WTC11 (cell line): ENCODE measurements at regions not wholly inside any gene's neighbourhood (a gene's known extent, or its start where the extent isn't known, plus 50 kb on each side); places are given as distances from the start of the nearest gene placed in this dataset.

ENCODE experiments used
- ATAC-seq: fragments of 200-7000 bp; cut with Tn5 transposase; 2 replicates; pipeline ENCODE4 v1.10.0; 2021; ENCODE audit warnings: mild to moderate bottlenecking, moderate library complexity
- CTCF ChIA-PET: fragments of 300-600 bp; sonication (Branson Sonifier 250); formaldehyde crosslinking; loops from one replicate; lab custom pipeline; 2021; ENCODE audit warnings: antibody characterized with exemption; lab: Charles Lee
- POLR2A ChIA-PET: fragments of 350-600 bp; sonication (Branson Sonifier 250); formaldehyde crosslinking; loops from one replicate; lab custom pipeline; 2021; ENCODE audit warnings: antibody characterized with exemption; lab: Charles Lee
- DNase-seq: peaks from one replicate; pipeline ENCODE4 v3.0.0; 2021; ENCODE audit warnings: low spot score
- H3K27ac Mint-ChIP-seq: 2 replicates; pipeline ENCODE4 v1.8.0; 2021; ENCODE audit warnings: mixed read lengths
- H3K27me3 Mint-ChIP-seq: 2 replicates; pipeline ENCODE4 v1.8.0; 2021; ENCODE audit warnings: low read depth, mild to moderate bottlenecking, moderate library complexity, mixed read lengths
- H3K36me3 Mint-ChIP-seq: 2 replicates; pipeline ENCODE4 v1.8.0; 2021; ENCODE audit warnings: mixed read lengths
- H3K4me1 Mint-ChIP-seq: 2 replicates; pipeline ENCODE4 v1.8.0; 2022; ENCODE audit warnings: mixed read lengths
- H3K4me3 Mint-ChIP-seq: 2 replicates; pipeline ENCODE4 v1.8.0; 2021; ENCODE audit warnings: mild to moderate bottlenecking, moderate library complexity, mixed read lengths
- H3K9me3 Mint-ChIP-seq: 2 replicates; pipeline ENCODE4 v1.8.0; 2021; ENCODE audit warnings: mixed read lengths
- AR ChIP-seq: fragments of 250-450 bp; sonication (Bioruptor Pico); IDR thresholded peaks from 2 replicates; pipeline ENCODE4 v1.9.0; 2021; ENCODE audit warnings: mild to moderate bottlenecking
- ARID4B ChIP-seq: sonication (generic); formaldehyde crosslinking; IDR thresholded peaks from 2 replicates; pipeline ENCODE4 v1.8.0; 2023; ENCODE audit warnings: missing genetic modification reagents, mild to moderate bottlenecking, borderline replicate concordance
- ATF1 ChIP-seq: sonication (generic); formaldehyde crosslinking; IDR thresholded peaks from 2 replicates; pipeline ENCODE4 v1.8.1; 2023; ENCODE audit warnings: mild to moderate bottlenecking, moderate library complexity, missing genetic modification reagents
- CREB1 ChIP-seq: sonication (generic); formaldehyde crosslinking; IDR thresholded peaks from 2 replicates; pipeline ENCODE4 v1.8.0; 2023; ENCODE audit warnings: mild to moderate bottlenecking, missing genetic modification reagents
- GTF2I ChIP-seq: fragments of 250-450 bp; sonication (Bioruptor Pico); conservative IDR thresholded peaks from 2 replicates; pipeline ENCODE4 v1.4.0; 2021; ENCODE audit warnings: mild to moderate bottlenecking
- IRF1 ChIP-seq: sonication (generic); formaldehyde crosslinking; IDR thresholded peaks from 2 replicates; pipeline ENCODE4 v1.8.0; 2023; ENCODE audit warnings: missing genetic modification reagents
- MAX ChIP-seq: sonication (generic); formaldehyde crosslinking; IDR thresholded peaks from 2 replicates; pipeline ENCODE4 v1.8.0; 2022; ENCODE audit warnings: mild to moderate bottlenecking, missing genetic modification reagents
- MXD4 ChIP-seq: fragments of 250-450 bp; sonication (Bioruptor Pico); IDR thresholded peaks from 2 replicates; pipeline ENCODE4 v1.8.0; 2021; ENCODE audit warnings: mild to moderate bottlenecking, moderate library complexity, borderline replicate concordance
- NR1H2 ChIP-seq: sonication (generic); formaldehyde crosslinking; IDR thresholded peaks from 2 replicates; pipeline ENCODE4 v1.9.0; 2021; ENCODE audit warnings: mild to moderate bottlenecking, moderate library complexity, missing genetic modification reagents
- NR2C2 ChIP-seq: sonication (generic); formaldehyde crosslinking; IDR thresholded peaks from 2 replicates; pipeline ENCODE4 v1.8.0; 2022; ENCODE audit warnings: mild to moderate bottlenecking, missing genetic modification reagents
- PRDM15 ChIP-seq: sonication (generic); formaldehyde crosslinking; IDR thresholded peaks from 2 replicates; pipeline ENCODE4 v1.8.0; 2022; ENCODE audit warnings: missing genetic modification reagents
- SMAD3 ChIP-seq: sonication (generic); formaldehyde crosslinking; IDR thresholded peaks from 2 replicates; pipeline ENCODE4 v1.8.0; 2022; ENCODE audit warnings: missing genetic modification reagents, mild to moderate bottlenecking, borderline replicate concordance
- SOX15 ChIP-seq: fragments of 250-450 bp; sonication (Bioruptor Pico); IDR thresholded peaks from 2 replicates; pipeline ENCODE4 v1.9.0; 2021; ENCODE audit warnings: mild to moderate bottlenecking
- USF1 ChIP-seq: sonication (generic); formaldehyde crosslinking; IDR thresholded peaks from 2 replicates; pipeline ENCODE4 v1.8.0; 2022; ENCODE audit warnings: mild to moderate bottlenecking, missing genetic modification reagents
- ZNF121 ChIP-seq: sonication (generic); formaldehyde crosslinking; IDR thresholded peaks from 2 replicates; pipeline ENCODE4 v1.8.0; 2023; ENCODE audit warnings: missing genetic modification reagents
- ZNF532 ChIP-seq: fragments of 250-450 bp; sonication (Bioruptor Pico); IDR thresholded peaks from 2 replicates; pipeline ENCODE4 v1.9.0; 2021; ENCODE audit warnings: mild to moderate bottlenecking, borderline replicate concordance

- Mint-ChIP-seq H3K4me3 (no peak overlapping the region), H3K27me3 (no peaks in the 10 kb centered on the region), H3K36me3 (peaks cover 19% of the 10 kb centered on the region)
- ATAC-seq: no peak
- DNase-seq: no peak
- TF ChIP-seq ZNF121 (CRISPR knock-in tag) (peak; percentile 79; the same call in 1 of the 2 replicates), GTF2I (CRISPR knock-in tag) (no peak)
- TF ChIP-seq, all 79 proteins: peak for 1
- no peak overlapping the region for H3K27ac Mint-ChIP-seq
- ChIA-PET POLR2A (no interaction called here), CTCF (interaction anchor here (0.6 to 1.4 kb wide), 2 partner anchors 25 to 139 kb away, joined by 4 read pairs; no protein-coding TSS in a partner anchor)
- peaks cover 5% of the 10 kb centered on the region; the same call in 1 of the 2 replicates for H3K4me1 Mint-ChIP-seq
- peaks cover 18% of the 10 kb centered on the region for H3K9me3 Mint-ChIP-seq
Measured at GRCh38 chr7:67346876-67347275, 350.2 kb downstream of the TYW1 start.

GRCh38 chr7:67348171-67348570 lies 351.5 kb downstream of the TYW1 start:
- peaks cover 5% of the 10 kb centered on the region; the same call in 1 of the 2 replicates for H3K4me1 Mint-ChIP-seq
- H3K27ac Mint-ChIP-seq: no peak overlapping the region
- DNase-seq: no peak
- peaks cover 18% of the 10 kb centered on the region for H3K9me3 Mint-ChIP-seq
- no peaks in the 10 kb centered on the region for H3K27me3 Mint-ChIP-seq
- H3K4me3 Mint-ChIP-seq: no peak overlapping the region
- ChIA-PET POLR2A (no interaction called here), CTCF (interaction anchor here (1.1 kb wide), 1 partner anchor 24 kb away, joined by 5 read pairs; no protein-coding TSS in a partner anchor)
- no peak for ATAC-seq
- peaks cover 19% of the 10 kb centered on the region for H3K36me3 Mint-ChIP-seq
- no peak for TF ChIP-seq MAX (CRISPR knock-in tag)
- no peak for TF ChIP-seq MXD4 (CRISPR knock-in tag)
- no peak for TF ChIP-seq CREB1 (CRISPR knock-in tag)
- TF ChIP-seq IRF1: no peak
- no peak for TF ChIP-seq ZNF532 (CRISPR knock-in tag)
- TF ChIP-seq PRDM15 (CRISPR knock-in tag): no peak
- no peak for TF ChIP-seq ATF1 (CRISPR knock-in tag)
- TF ChIP-seq SMAD3: no peak
- no peak for TF ChIP-seq NR1H2 (CRISPR knock-in tag)
- TF ChIP-seq ARID4B: no peak
- TF ChIP-seq AR: no peak
- no peak for TF ChIP-seq SOX15 (CRISPR knock-in tag)
- no peak for TF ChIP-seq USF1 (CRISPR knock-in tag)
- no peak for TF ChIP-seq NR2C2 (CRISPR knock-in tag)
